ENCODE measurements at regions not wholly inside any gene's neighbourhood (a gene's known extent, or its start where the extent isn't known, plus 50 kb on each side); places are given as distances from the start of the nearest gene placed in this dataset.

- DNase-seq, result no peak
These were observed 310.3 kb upstream of the KLF6 start for GRCh38 chr10:4095166-4095917.

- DNase-seq, result no peak
These were observed 309.7 kb upstream of the KLF6 start for GRCh38 chr10:4094751-4095150.

- DNase-seq, result no peak
These were observed 308.4 kb upstream of the KLF6 start for GRCh38 chr10:4093438-4093837.

- no peak for DNase-seq
These were observed 303.5 kb upstream of the KLF6 start for GRCh38 chr10:4088354-4089066.

- DNase-seq, result peak; percentile 68
These were observed 301.3 kb upstream of the KLF6 start for GRCh38 chr10:4086131-4086898.

GRCh38 chr10:4083509-4084003 lies 298.5 kb upstream of the KLF6 start:
- no peak for DNase-seq

- DNase-seq, result no peak
These were observed 297.9 kb upstream of the KLF6 start for GRCh38 chr10:4082861-4083260.

GRCh38 chr10:4081685-4082111 lies 296.7 kb upstream of the KLF6 start:
- DNase-seq, result no peak

- DNase-seq, result peak; percentile 28
These were observed 295.3 kb upstream of the KLF6 start for GRCh38 chr10:4080225-4080805.

GRCh38 chr10:4079803-4080202 lies 294.8 kb upstream of the KLF6 start:
- peak; percentile 40 for DNase-seq

GRCh38 chr10:4077804-4078203 lies 292.8 kb upstream of the KLF6 start:
- DNase-seq, result no peak

- DNase-seq, result no peak
These were observed 292.0 kb upstream of the KLF6 start for GRCh38 chr10:4076983-4077382.

- DNase-seq, result no peak
These were observed 290.4 kb upstream of the KLF6 start for GRCh38 chr10:4075443-4075842.

- DNase-seq, result no peak
These were observed 289.8 kb upstream of the KLF6 start for GRCh38 chr10:4074545-4075407.

GRCh38 chr10:4073912-4074311 lies 288.9 kb upstream of the KLF6 start:
- DNase-seq, result peak; percentile 58

GRCh38 chr10:4070921-4071660 lies 286.1 kb upstream of the KLF6 start:
- no peak for DNase-seq

- peak; percentile 32 for DNase-seq
These were observed 285.2 kb upstream of the KLF6 start for GRCh38 chr10:4070184-4070583.

GRCh38 chr10:4069491-4069890 lies 284.5 kb upstream of the KLF6 start:
- peak; percentile 41 for DNase-seq

GRCh38 chr10:4068629-4069028 lies 283.6 kb upstream of the KLF6 start:
- DNase-seq, result no peak

GRCh38 chr10:4067931-4068561 lies 283.0 kb upstream of the KLF6 start:
- DNase-seq, result peak; percentile 28

GRCh38 chr10:4067531-4067930 lies 282.5 kb upstream of the KLF6 start:
- no peak for DNase-seq
